GM12878 (cell line): ENCODE measurements at regions not wholly inside any gene's neighbourhood (a gene's known extent, or its start where the extent isn't known, plus 50 kb on each side); places are given as distances from the start of the nearest gene placed in this dataset.

ENCODE experiments used
- ATAC-seq: fragments of 200-7000 bp; cut with Tn5 transposase; 3 replicates; pipeline ENCODE4 v1.9.1; 2020; ENCODE audit warnings: mild to moderate bottlenecking, moderate library complexity
- BruUV-seq: library from RNA; stranded (reverse); fragments of 400-500 nt; replicated peaks from 2 replicates; lab custom pipeline; 2021; lab: Mats Ljungman, UMichigan
- CTCF ChIA-PET: fragments of 300-600 bp; sonication (Branson Sonifier 250); formaldehyde crosslinking; extraction: SDS; loops from one replicate; lab custom pipeline; 2021; ENCODE audit warnings: inconsistent platforms; lab: Yijun Ruan, JAX
- POLR2A ChIA-PET: fragments of 350-600 bp; formaldehyde crosslinking; extraction: SDS; loops from one replicate; lab custom pipeline; 2021; ENCODE audit warnings: inconsistent platforms; lab: Charles Lee
- RAD21 ChIA-PET: fragments of 300-600 bp; sonication (Branson Sonifier 250); formaldehyde crosslinking; loops from one replicate; lab custom pipeline; 2023; ENCODE audit warnings: antibody characterized with exemption; ENCODE audit not compliant: unreplicated experiment; lab: Charles Lee
- SMC1A ChIA-PET: fragments of 300-600 bp; sonication (Branson Sonifier 250); formaldehyde crosslinking; loops from one replicate; lab custom pipeline; 2023; ENCODE audit not compliant: unreplicated experiment, uncharacterized antibody; lab: Charles Lee
- DNase-seq: peaks from one replicate; pipeline ENCODE4 v3.0.0-alpha.2; 2011; ENCODE audit warnings: low read depth, low spot score
- FAIRE-seq: peaks from 3 replicates; lab custom pipeline; 2011; peaks lifted over from hg19 to GRCh38; lab: Jason Lieb, UNC
- H2AFZ ChIP-seq: 2 replicates; pipeline ENCODE4 v1.6.0; 2011; ENCODE audit warnings: low read depth, low read length, control low read depth; ENCODE audit not compliant: control insufficient read depth
- H3K27ac ChIP-seq: 2 replicates; pipeline ENCODE4 v1.5.1; 2011; ENCODE audit warnings: control low read depth; ENCODE audit not compliant: control insufficient read depth, insufficient read depth
- H3K27me3 ChIP-seq, 2 experiments: replicated peaks in 1 of 2; 2 replicates each; pipeline versions ENCODE4 v1.6.0 to v1.6.1; 2011; ENCODE audit warnings: low read length in 1 of 2; ENCODE audit not compliant: control insufficient read depth in 2 of 2, insufficient read depth in 2 of 2
- H3K36me3 ChIP-seq, 2 experiments: 2 replicates each; pipeline ENCODE4 v1.5.1; 2011; ENCODE audit warnings: low read length in 1 of 2; ENCODE audit not compliant: control insufficient read depth in 2 of 2, insufficient read depth in 2 of 2
- H3K4me1 ChIP-seq: 2 replicates; pipeline ENCODE4 v1.6.1; 2011; ENCODE audit warnings: mild to moderate bottlenecking, low read length, moderate library complexity, mixed read lengths; ENCODE audit not compliant: control insufficient read depth, insufficient read depth
- H3K4me2 ChIP-seq: 2 replicates; pipeline ENCODE4 v1.6.0; 2011; ENCODE audit warnings: control low read depth; ENCODE audit not compliant: control insufficient read depth, insufficient read depth
- H3K4me3 ChIP-seq: fragments of 200-600 bp; sonication (generic); 2 replicates; pipeline ENCODE4 v1.5.1; 2016
- H3K79me2 ChIP-seq: 2 replicates; pipeline ENCODE4 v1.6.0; 2011; ENCODE audit warnings: low read length; ENCODE audit not compliant: control insufficient read depth, insufficient read depth
- H3K9ac ChIP-seq: 2 replicates; pipeline ENCODE4 v1.8.0; 2011; ENCODE audit warnings: low read length, control low read depth, mixed read lengths; ENCODE audit not compliant: control insufficient read depth, insufficient read depth
- H3K9me3 ChIP-seq: replicated peaks from 3 replicates; pipeline ENCODE4 v1.5.1; 2011; ENCODE audit warnings: mild to moderate bottlenecking, low read length; ENCODE audit not compliant: control insufficient read depth, insufficient read depth
- H4K20me1 ChIP-seq: 2 replicates; pipeline ENCODE4 v1.6.0; 2011; ENCODE audit not compliant: control insufficient read depth, insufficient read depth
- ATF2 ChIP-seq: IDR thresholded peaks from 2 replicates; pipeline ENCODE4 v1.6.1; 2012; ENCODE audit warnings: low read length, inconsistent platforms
- ATF7 ChIP-seq: fragments of 450-650 bp; IDR thresholded peaks from 2 replicates; pipeline ENCODE4 v1.6.1; 2016; ENCODE audit warnings: low read depth, mild to moderate bottlenecking
- BACH1 ChIP-seq: fragments of 450-650 bp; IDR thresholded peaks from 2 replicates; pipeline ENCODE4 v1.6.1; 2017; ENCODE audit warnings: mild to moderate bottlenecking, borderline replicate concordance
- CBX3 ChIP-seq: fragments of 200-600 bp; sonication (generic); IDR thresholded peaks from 2 replicates; pipeline ENCODE4 v1.6.1; 2016; ENCODE audit warnings: low read depth, borderline replicate concordance
- CREM ChIP-seq: IDR thresholded peaks from 2 replicates; pipeline ENCODE4 v1.6.1; 2014; ENCODE audit warnings: antibody characterized with exemption, low read depth
- FOXK2 ChIP-seq: fragments of 450-650 bp; IDR thresholded peaks from 2 replicates; pipeline ENCODE4 v1.6.1; 2017; ENCODE audit warnings: mild to moderate bottlenecking, moderate library complexity
- HDAC6 ChIP-seq: fragments of 200-600 bp; sonication (generic); IDR thresholded peaks from one replicate; pipeline ENCODE4 v1.8.0; 2017; ENCODE audit warnings: antibody characterized with exemption; ENCODE audit not compliant: unreplicated experiment
- MTA2 ChIP-seq: fragments of 450-650 bp; IDR thresholded peaks from 2 replicates; pipeline ENCODE4 v1.6.1; 2016; ENCODE audit warnings: low read depth, mild to moderate bottlenecking, moderate library complexity
- SREBF1 ChIP-seq: IDR thresholded peaks from 2 replicates; pipeline ENCODE4 v1.6.1; 2012; ENCODE audit warnings: mild to moderate bottlenecking, low read length
- SREBF2 ChIP-seq: IDR thresholded peaks from 2 replicates; pipeline ENCODE4 v1.6.1; 2012; ENCODE audit warnings: mild to moderate bottlenecking, low read length
- SRF ChIP-seq, 2 experiments: IDR thresholded peaks; 2 replicates each; pipeline ENCODE4 v1.6.1; 2011; ENCODE audit warnings: low read depth in 2 of 2, low read length in 2 of 2, mild to moderate bottlenecking in 1 of 2, moderate library complexity in 1 of 2
- USF1 ChIP-seq: IDR thresholded peaks from 2 replicates; pipeline ENCODE4 v1.6.1; 2011; ENCODE audit warnings: borderline replicate concordance, low read depth, mild to moderate bottlenecking, moderate library complexity, mixed read lengths, low read length; ENCODE audit not compliant: insufficient read depth; ENCODE audit errors: extremely low read length
- YY1 ChIP-seq: IDR thresholded peaks from 2 replicates; pipeline ENCODE4 v1.6.1; 2011; ENCODE audit warnings: low read depth, mild to moderate bottlenecking, low read length
- WGBS: methylation state at CpG from one replicate; pipeline ENCODE4 v1.1.6; 2016; ENCODE audit warnings: low lambda C conversion rate; ENCODE audit not compliant: insufficient replicate concordance, insufficient coverage; ENCODE audit errors: missing lambda C conversion rate; 5-methylcytosine and 5-hydroxymethylcytosine counted together
- in situ Hi-C: fragments of 300-500 bp; cut with MboI; formaldehyde crosslinking; loops from 9 replicates; pipeline ENCODE4 v1.14.3; 2018; ENCODE audit warnings: mixed read lengths
- intact Hi-C: fragments of 100-400 bp; cut with micrococcal nuclease; formaldehyde crosslinking; loops from one replicate; pipeline ENCODE4 v1.14.2; 2022; ENCODE audit not compliant: unreplicated experiment
- TF ChIP-seq, protein P1 (sequence below): fragments of 450-650 bp; conservative IDR thresholded peaks from 2 replicates; pipeline ENCODE4 v1.6.1; 2017; ENCODE audit warnings: mild to moderate bottlenecking, moderate library complexity

DNA sequence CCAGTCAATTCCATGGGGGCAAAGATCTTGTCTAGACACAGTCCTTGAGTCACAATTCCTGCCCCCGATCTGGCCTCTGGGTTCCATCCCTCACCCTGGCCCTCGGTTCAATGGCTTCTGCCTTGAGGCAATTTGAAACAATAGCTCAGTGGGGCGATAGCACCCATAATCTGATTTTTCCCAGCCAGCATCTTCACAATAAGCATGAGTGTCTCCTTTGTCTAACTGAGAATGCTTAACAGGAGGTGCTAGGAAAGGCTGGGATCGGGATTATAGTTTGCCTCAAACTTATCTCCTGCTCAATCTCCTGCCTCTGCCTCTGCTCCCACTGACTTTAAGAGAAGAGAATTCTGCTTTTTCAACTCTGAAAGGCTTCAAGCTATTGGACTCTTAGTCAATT, 293.9 kb upstream of the PROX1 start:
- Histone ChIP-seq H3K9ac (no peak overlapping the region), H3K79me2 (no peaks in the 10 kb centered on the region), H3K27me3 (no peaks in the 10 kb centered on the region), H2AFZ (no peak overlapping the region), H4K20me1 (no peaks in the 10 kb centered on the region), H3K4me3 (no peak overlapping the region), H3K4me1 (no peaks in the 10 kb centered on the region), H3K4me2 (no peak overlapping the region), H3K9me3 (no peaks in the 10 kb centered on the region), H3K27ac (no peak overlapping the region), H3K36me3 (no peaks in the 10 kb centered on the region)
- ATAC-seq: no peak
- no TSS peak for BruUV-seq
- intact Hi-C loops: no loop called here
- CTCF ChIA-PET: no interaction called here
- DNase-seq: no peak
- RAD21 ChIA-PET: no interaction called here
- SMC1A ChIA-PET: no interaction called here
- FAIRE-seq: no peak
- POLR2A ChIA-PET: no interaction called here
- TF ChIP-seq SREBF2 (no peak), USF1 (no peak), YY1 (no peak), HDAC6 (no peak), CREM (no peak), CBX3 (no peak), SRF (IDR thresholded peaks at IDR 0.05; ENCODE audit: low read depth in 2 of 2, low read length in 2 of 2) (no peak), ATF7 (no peak), MTA2 (no peak), ATF2 (no peak), FOXK2 (no peak), BACH1 (no peak), SREBF1 (no peak)
- TF ChIP-seq, protein P1, sequence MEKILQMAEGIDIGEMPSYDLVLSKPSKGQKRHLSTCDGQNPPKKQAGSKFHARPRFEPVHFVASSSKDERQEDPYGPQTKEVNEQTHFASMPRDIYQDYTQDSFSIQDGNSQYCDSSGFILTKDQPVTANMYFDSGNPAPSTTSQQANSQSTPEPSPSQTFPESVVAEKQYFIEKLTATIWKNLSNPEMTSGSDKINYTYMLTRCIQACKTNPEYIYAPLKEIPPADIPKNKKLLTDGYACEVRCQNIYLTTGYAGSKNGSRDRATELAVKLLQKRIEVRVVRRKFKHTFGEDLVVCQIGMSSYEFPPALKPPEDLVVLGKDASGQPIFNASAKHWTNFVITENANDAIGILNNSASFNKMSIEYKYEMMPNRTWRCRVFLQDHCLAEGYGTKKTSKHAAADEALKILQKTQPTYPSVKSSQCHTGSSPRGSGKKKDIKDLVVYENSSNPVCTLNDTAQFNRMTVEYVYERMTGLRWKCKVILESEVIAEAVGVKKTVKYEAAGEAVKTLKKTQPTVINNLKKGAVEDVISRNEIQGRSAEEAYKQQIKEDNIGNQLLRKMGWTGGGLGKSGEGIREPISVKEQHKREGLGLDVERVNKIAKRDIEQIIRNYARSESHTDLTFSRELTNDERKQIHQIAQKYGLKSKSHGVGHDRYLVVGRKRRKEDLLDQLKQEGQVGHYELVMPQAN: no peak
- TF ChIP-seq, all 136 proteins: peak for 0
- WGBS: 12% methylated on average over 4 of the region's 4 CpGs
- in situ Hi-C loops: no loop called here
